Adrenal gland (tissue), 5 donors: ENCODE measurements at regions not wholly inside any gene's neighbourhood (a gene's known extent, or its start where the extent isn't known, plus 50 kb on each side); places are given as distances from the start of the nearest gene placed in this dataset.

Source experiments
- POLR2A ChIP-seq, 2 donors: fragments of 450-650 bp; IDR thresholded peaks; one replicate each; pipeline ENCODE4 v1.6.1; 2017; ENCODE audit warnings: antibody characterized with exemption in 2 of 2, mild to moderate bottlenecking in 2 of 2, moderate library complexity in 1 of 2
- TF ChIP-seq, protein P1 (sequence below), 6 experiments: fragments of 450-650 bp in 4 of 6; fragments of 200-600 bp in 2 of 6; sonication (generic) in 1 of 6; IDR thresholded peaks; 1 replicate in 5 of 6; 2 replicates in 1 of 6; pipeline versions ENCODE4 v1.5.1 to v1.8.0; 2016 to 2021; ENCODE audit warnings: antibody characterized with exemption in 6 of 6, mild to moderate bottlenecking in 2 of 6, moderate library complexity in 1 of 6
- donor health status: DM: no; HTN: no; CAD: no.

DNA sequence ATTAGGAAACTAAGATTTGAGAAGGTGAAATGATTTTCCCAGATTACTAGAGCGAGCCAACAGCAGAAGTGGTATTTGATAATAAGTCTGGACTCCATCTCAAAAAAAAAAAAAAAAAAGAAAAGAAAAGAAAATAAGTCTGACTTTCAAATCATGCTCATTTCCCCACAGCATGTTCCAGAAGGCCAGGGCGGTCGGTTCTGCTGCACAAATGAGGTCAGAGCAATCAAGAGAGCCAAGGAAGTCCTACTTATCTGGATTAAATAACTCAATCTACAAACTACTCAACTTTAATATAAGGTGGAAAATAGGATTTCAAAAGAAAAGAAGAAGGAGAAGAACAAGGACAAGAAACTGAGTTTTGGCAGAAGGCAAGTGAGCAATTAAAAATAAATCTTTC, 130.4 kb upstream of the RASA1 start:
- TF ChIP-seq, protein P1, sequence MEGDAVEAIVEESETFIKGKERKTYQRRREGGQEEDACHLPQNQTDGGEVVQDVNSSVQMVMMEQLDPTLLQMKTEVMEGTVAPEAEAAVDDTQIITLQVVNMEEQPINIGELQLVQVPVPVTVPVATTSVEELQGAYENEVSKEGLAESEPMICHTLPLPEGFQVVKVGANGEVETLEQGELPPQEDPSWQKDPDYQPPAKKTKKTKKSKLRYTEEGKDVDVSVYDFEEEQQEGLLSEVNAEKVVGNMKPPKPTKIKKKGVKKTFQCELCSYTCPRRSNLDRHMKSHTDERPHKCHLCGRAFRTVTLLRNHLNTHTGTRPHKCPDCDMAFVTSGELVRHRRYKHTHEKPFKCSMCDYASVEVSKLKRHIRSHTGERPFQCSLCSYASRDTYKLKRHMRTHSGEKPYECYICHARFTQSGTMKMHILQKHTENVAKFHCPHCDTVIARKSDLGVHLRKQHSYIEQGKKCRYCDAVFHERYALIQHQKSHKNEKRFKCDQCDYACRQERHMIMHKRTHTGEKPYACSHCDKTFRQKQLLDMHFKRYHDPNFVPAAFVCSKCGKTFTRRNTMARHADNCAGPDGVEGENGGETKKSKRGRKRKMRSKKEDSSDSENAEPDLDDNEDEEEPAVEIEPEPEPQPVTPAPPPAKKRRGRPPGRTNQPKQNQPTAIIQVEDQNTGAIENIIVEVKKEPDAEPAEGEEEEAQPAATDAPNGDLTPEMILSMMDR (IDR thresholded peaks at IDR 0.05), result no peak
- TF ChIP-seq POLR2A (IDR thresholded peaks at IDR 0.05), result no peak
